H1 (cell line): ENCODE measurements at regions not wholly inside any gene's neighbourhood (a gene's known extent, or its start where the extent isn't known, plus 50 kb on each side); places are given as distances from the start of the nearest gene placed in this dataset.

Experiments
- E2F6 ChIP-seq: IDR thresholded peaks from 2 replicates; pipeline ENCODE4 v1.6.1; 2012; ENCODE audit warnings: inconsistent platforms
- EGR1 ChIP-seq: IDR thresholded peaks from 2 replicates; pipeline ENCODE4 v1.6.1; 2011; ENCODE audit warnings: low read depth, low read length, borderline replicate concordance
- GABPA ChIP-seq: IDR thresholded peaks from 2 replicates; pipeline ENCODE4 v1.6.1; 2011; ENCODE audit warnings: mild to moderate bottlenecking, low read length, moderate library complexity, borderline replicate concordance; ENCODE audit not compliant: insufficient read depth
- HDAC6 ChIP-seq: IDR thresholded peaks from one replicate; pipeline ENCODE4 v1.7.1; 2012; ENCODE audit warnings: low read depth, mild to moderate bottlenecking, inconsistent platforms, low read length, moderate library complexity
- RXRA ChIP-seq: IDR thresholded peaks from 2 replicates; pipeline ENCODE4 v1.6.1; 2011; ENCODE audit warnings: low read depth, mild to moderate bottlenecking, low read length, moderate library complexity; ENCODE audit not compliant: insufficient read depth

DNA sequence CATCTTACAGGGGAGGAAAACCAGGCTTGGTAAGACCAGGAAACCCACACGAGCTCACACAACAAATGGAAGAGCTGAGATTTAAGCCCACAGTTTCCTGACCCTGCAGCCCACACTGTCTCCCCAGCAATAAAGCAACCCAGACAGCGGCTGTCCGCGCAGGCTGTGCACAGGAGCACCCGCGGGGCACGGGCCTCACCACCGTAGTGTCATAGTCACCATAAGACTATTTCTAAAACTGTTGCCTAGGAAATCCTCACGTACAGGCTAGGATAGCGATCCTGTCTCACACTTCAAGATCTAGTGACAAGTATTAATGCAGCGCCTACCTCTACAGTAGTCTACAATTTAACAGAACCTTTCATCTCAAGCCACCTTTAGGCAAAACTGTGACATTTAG, 54.0 kb upstream of the SYT6 start (continued):
- no peak for TF ChIP-seq EGR1
- no peak for TF ChIP-seq E2F6
- no peak for TF ChIP-seq HDAC6
- no peak for TF ChIP-seq GABPA
- TF ChIP-seq RXRA: no peak
- TF ChIP-seq, all 59 proteins: peak for 0
